HL-60 (cell line): ENCODE measurements at regions not wholly inside any gene's neighbourhood (a gene's known extent, or its start where the extent isn't known, plus 50 kb on each side); places are given as distances from the start of the nearest gene placed in this dataset.

Source experiments
- DNase-seq, 2 experiments: peaks; one replicate each; pipeline ENCODE4 v3.0.0-alpha.2; 2010 to 2020; ENCODE audit warnings: low read depth in 1 of 2, low spot score in 1 of 2
- H3K27ac ChIP-seq: fragments of 250-450 bp; sonication (Bioruptor Pico); replicated peaks from 2 replicates; pipeline ENCODE4 v1.5.1; 2020; ENCODE audit warnings: mild to moderate bottlenecking, moderate library complexity
- H3K27me3 ChIP-seq: fragments of 250-450 bp; sonication (Bioruptor Pico); 2 replicates; pipeline ENCODE4 v1.5.1; 2021; ENCODE audit warnings: mild to moderate bottlenecking, moderate library complexity; ENCODE audit not compliant: insufficient read depth, poor library complexity, severe bottlenecking
- H3K4me3 ChIP-seq: replicated peaks from 2 replicates; pipeline ENCODE4 v1.5.1; 2011; ENCODE audit warnings: mild to moderate bottlenecking, control low read depth, low read length; ENCODE audit not compliant: insufficient read depth
- CTCF ChIP-seq: IDR thresholded peaks from one replicate; pipeline ENCODE4 v1.5.1; 2011; ENCODE audit warnings: low read length, control low read depth, inconsistent platforms; ENCODE audit not compliant: insufficient read depth
- GABPA ChIP-seq: IDR thresholded peaks from 2 replicates; pipeline ENCODE4 v1.6.1; 2012; ENCODE audit warnings: low read depth
- POLR2AphosphoS5 ChIP-seq: IDR thresholded peaks from 2 replicates; pipeline ENCODE4 v1.6.1; 2012; ENCODE audit warnings: low read depth
- REST ChIP-seq: IDR thresholded peaks from 2 replicates; pipeline ENCODE4 v1.6.1; 2012; ENCODE audit warnings: low read depth; ENCODE audit not compliant: insufficient replicate concordance
- SPI1 ChIP-seq: IDR thresholded peaks from 2 replicates; pipeline ENCODE4 v1.6.1; 2012; ENCODE audit warnings: low read depth, mild to moderate bottlenecking, borderline replicate concordance

- DNase-seq = no peak
- TF ChIP-seq SPI1 (no peak), CTCF (no peak), GABPA (no peak), POLR2AphosphoS5 (no peak)
- no peak overlapping the region for H3K4me3 ChIP-seq
- H3K27ac ChIP-seq = no peak overlapping the region
- H3K27me3 ChIP-seq = peaks cover 3% of the 10 kb centered on the region
Measured at GRCh38 chr6:87846434-87846833, 144.4 kb upstream of the AKIRIN2 start.

GRCh38 chr6:87840324-87840723, 138.3 kb upstream of the AKIRIN2 start:
- no peak for TF ChIP-seq GABPA
- TF ChIP-seq SPI1 = no peak
- no peak for TF ChIP-seq CTCF
- TF ChIP-seq POLR2AphosphoS5 = no peak
- no peak for TF ChIP-seq REST
- Histone ChIP-seq H3K27me3 (no peaks in the 10 kb centered on the region), H3K4me3 (no peak overlapping the region), H3K27ac (no peak overlapping the region)
- DNase-seq = no peak

GRCh38 chr6:87837876-87838275, 135.8 kb upstream of the AKIRIN2 start:
- no peak for DNase-seq
- H3K4me3 ChIP-seq = no peak overlapping the region
- TF ChIP-seq CTCF (no peak), REST (no peak), GABPA (no peak), POLR2AphosphoS5 (no peak), SPI1 (no peak)
- H3K27ac ChIP-seq = no peak overlapping the region
- H3K27me3 ChIP-seq = no peaks in the 10 kb centered on the region

GRCh38 chr6:87837444-87837843, 135.4 kb upstream of the AKIRIN2 start:
- TF ChIP-seq GABPA (no peak), CTCF (no peak)
- Histone ChIP-seq H3K4me3 (no peak overlapping the region), H3K27ac (no peak overlapping the region), H3K27me3 (no peaks in the 10 kb centered on the region)
- no peak for DNase-seq
